HG03520 (cell line): ENCODE measurements at regions not wholly inside any gene's neighbourhood (a gene's known extent, or its start where the extent isn't known, plus 50 kb on each side); places are given as distances from the start of the nearest gene placed in this dataset.

ENCODE experiments used
- ATAC-seq: cut with Tn5 transposase; IDR thresholded peaks from one replicate; pipeline ENCODE4 v1.9.1; 2021; ENCODE audit warnings: mild to moderate bottlenecking, moderate library complexity; ENCODE audit not compliant: unreplicated experiment

DNA sequence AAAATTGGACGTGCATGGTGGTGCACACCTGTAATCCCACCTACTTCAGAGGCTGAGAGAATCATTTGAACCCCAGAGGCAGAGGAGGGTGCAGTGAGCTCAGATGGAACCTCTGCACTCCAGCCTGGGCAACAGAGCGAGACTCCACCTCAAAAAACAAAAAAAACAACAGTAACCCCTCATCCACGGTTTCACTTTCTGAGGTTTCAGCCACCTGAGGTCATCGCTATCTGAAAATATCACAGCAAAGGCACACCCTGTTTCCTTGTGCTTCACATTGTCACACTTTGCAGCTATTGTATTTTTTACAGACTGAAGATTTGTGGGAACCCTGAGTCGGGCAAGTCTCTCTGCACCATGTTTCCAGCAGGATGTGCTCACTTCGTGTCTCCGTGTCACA, 54.1 kb upstream of the FOXQ1 start:
- ATAC-seq, result no peak

DNA sequence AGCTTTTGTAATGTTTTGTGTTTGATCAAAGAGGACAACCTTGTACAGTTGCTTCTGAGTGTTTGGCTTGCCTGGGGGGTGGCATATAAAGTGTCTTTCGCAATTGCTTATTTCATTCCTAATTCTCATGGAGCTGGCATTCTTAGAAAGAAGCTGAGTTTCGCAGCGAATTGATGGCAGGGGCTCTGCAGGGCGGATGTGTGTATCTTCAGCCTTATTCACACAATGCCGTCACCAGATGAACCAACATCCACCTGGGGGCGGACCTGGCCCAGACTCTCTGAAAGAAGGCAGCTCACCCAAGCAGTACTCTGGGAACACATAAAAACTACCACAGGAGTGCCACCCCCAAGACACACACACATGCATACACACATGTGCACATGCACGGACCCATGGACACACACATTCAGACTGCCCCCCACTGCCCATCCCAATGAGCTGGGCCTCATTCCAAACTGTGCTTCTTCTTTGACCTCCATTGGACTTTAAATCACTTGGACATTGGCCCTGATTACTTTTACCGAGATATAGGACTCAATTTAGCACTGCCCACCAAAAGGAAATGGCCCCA, 55.4 kb upstream of the FOXQ1 start:
- ATAC-seq, result no peak

DNA sequence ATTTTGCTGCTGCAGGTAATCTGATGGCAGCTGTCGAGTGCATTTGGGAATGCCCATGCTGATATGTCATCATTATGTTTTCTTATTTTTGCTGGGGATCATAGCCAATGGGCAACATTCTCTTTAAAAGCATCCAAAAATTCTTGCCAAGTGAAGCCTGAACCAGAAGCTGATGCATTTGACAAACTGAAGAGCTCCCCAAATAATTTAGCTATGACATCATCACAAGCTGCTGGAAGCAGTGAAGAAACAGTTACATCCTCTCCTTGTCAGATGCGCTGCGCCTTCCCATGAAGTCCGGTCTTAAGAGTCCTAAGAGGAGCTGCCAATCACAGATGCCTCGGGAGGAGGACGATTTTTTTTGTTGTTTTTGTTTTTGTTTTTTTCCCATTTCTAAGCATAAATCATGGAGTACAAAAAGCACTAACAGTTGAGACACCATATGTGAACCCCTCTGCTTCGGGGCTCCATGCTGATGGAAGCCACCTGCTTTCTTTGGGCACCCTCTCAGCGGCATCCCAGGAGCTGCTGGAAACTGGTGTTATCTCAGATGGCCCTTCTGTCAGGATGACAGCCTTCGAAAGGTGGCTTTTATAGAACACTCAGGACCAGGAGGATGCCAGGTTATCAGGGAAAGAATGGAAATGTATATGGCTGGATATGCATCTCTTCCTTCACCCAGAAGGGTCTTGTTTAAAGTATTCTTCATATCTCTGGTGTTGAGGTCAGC, 56.1 kb upstream of the FOXQ1 start:
- no peak for ATAC-seq

DNA sequence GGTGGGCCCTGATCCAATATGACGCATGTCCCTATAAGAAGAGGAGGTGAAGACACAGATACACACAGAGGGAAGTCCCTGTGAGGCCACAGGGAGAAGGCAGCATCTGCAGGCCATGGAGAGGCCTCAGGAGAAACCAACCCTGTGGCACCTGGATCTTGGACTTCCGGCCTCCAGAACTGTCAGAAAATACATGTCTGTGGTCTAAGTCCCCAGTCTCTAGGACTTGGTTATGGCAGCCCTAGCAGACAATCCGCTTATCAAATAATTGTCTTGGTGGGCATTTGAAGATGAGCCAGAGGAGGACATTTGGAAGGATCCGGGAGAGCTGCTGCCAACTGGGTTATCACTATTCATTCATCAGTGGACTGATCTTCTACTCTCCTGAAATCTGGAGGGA, 57.6 kb upstream of the FOXQ1 start:
- no peak for ATAC-seq

DNA sequence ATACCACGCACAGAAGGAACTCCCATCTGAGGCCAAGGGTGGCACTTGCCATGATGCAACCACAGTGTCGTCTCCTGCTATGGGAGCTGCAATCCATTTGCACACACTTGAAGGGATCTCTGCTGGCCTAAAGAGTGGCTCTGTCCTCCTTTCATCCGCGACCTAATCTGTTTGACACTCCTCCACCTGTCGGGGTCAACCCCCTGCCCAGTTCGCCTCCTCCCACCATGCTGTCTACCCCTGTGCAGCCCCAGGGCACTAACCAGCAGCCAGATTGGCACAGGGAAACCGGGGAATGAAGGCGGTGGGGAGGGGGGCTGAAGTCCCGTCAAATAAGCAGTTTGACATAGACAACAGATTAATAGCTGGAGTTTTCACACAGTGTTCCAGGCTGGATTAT, 58.1 kb upstream of the FOXQ1 start:
- ATAC-seq, result no peak

DNA sequence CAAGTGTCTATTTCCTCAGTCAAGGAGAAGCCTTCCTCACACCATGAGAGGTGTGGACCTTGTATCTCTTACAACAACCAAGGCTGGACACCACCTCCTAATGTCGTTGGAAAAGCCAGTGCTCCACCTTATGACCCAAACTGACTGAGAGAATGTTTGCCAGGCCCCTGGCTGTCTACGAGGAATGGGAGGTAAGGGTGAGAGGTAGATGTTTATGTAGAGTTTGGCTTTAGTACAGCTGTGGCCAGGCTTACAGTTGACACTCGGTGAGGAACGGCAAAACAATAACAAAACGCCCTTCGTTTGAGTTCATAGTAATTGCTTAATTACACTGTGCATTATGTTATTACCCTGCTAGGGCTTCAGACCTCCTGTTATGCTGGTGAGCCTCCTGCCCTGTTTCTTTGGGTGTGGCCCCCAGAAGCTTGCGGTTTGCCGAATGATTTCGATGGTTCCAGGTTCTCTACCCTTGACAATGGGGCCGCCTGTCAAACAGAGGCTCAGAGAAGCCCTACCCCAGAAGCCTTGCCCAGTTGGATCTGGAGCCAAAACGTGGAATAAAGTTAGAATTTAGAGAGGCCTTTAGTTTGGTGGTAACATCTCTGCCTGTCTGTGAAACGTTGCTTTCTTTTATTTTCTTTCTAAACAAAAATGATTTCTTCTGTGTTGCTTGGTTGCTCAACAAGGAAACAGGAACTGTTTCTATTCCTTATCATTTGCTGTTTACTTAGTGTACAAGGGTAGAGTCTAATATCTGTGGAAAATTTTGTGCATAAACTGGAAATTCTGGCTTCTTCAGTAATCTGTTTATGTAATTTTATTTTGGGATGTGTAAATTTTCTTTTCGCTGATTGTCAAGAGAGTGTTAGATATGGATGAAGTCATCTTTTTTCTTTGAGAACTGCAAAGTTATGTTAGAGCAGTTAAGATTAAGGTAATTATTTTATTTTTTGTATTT, 60.4 kb upstream of the FOXQ1 start:
- ATAC-seq, result no peak

DNA sequence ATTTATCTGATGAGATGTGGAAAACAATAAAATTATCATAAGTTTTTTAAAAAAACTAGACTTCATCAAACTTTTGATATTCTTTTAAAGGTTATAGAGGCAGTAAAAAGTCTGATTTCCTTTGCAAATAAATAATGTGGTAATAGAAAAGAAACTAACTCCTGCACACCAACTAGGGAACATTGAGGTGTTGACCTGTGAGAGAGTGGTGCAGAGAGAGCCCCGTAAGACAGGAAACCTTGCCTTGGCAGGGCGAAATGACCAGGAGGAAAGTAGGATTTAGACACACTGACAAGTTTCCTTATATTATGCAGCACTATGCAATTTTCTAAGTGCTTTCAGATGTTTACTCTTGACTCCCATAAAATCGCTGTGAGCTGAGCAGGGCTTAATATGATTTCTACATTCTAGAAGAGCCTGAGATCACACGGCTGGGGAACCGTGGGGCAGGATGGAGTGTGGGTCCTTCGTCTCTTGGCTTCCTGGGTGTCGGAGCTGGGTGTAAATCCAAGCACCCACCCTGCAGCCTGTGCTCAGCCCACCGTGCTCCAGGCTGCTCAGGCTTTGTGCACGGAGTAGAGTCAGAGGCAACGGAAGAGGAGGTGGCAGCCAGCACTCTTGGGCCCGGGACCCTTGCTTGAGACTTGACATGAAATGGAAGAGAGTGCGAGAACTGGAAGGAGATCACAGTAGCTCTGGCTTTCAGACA, 61.3 kb upstream of the FOXQ1 start:
- ATAC-seq, result no peak

DNA sequence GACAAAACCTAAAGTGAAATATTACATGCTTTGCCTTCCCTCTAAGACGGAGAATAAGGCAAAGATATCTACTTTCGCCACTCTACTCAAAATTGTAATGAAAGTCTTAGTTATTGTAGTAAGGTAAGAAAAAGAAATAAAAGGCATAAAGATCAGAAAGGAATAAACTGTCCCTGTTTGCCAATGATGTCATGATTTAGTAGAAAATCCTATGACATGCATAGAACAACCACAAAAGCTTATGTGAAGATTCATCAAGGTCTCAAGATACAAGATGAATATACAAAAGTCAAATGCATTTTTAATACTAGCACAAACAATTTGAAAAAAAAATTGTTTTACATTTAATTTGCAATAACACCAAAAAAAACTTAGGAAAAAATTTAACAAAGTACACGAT, 64.0 kb upstream of the FOXQ1 start:
- no peak for ATAC-seq

DNA sequence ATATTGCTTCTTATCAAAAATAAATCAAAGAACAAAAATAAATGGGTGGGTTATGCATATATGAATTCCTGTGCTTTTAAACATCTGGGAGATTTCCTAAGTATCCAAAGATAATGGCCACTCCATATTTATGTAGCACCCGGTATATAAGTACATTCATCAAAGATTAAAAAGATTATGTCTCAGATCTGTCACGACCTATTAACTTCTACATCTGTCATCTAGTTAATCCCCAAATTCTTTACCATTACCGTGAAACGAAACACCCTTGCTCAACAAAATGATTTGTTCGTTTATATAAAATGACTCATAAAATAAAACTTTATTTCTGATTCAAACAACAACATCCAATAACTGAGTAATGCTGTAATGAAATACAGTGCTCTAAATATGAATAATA, 64.8 kb upstream of the FOXQ1 start:
- no peak for ATAC-seq

DNA sequence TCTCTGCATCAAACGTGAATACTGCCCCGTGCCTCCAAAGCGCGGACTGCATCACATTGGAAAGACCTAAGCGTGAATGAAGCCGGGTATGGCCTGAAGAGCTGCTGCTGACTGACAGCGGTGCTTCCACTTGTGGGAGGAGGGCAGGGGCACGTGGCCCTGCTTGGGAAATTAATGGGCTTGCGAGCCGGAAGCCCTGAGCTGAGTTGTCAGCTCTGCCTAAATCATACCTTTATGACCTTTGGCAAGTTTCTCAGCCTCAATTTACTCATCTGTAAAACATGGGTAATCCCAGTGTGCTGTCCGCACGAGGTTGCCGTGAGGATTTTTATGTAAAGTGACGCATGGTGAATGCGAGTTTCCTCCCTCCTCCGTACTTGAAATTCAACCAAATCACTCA, 67.0 kb upstream of the FOXQ1 start:
- ATAC-seq, result no peak

DNA sequence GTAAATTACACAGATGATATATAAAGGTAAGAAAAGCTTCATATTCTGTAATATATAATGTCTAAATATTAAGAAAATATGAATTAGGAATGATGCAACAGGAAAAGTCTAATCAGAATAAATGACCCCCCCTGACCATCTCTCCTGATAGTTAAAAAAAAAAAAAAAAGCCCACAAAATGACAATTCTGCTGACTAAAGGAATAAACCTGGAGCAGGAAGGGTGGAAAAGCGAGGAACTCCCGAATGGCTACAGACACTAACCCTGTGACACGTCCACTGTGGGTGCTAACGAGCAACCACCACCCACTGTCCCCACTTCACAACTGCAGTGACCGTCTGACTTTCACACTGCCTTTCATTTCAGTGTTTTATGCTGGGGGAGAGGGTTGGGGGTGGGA, 67.6 kb upstream of the FOXQ1 start:
- no peak for ATAC-seq

DNA sequence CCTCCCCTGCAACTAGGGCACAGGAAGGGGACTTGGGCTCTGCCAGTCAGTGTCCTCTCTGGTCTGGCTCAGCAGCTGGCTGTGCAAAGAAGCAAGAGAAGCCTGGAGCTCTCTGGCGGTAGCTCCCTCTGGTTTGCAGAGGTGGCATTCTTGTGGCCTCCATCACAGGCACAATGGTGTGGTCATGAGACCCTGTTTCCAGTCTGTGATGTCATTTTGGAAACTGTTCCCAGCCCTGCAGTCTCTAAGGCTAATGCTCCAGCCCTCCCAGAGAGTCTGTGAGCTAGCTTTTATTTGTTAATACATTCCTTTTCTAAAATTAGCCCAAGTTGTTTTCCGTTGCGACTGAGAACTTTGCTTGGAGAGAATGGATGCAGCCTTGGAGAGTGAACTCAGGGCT, 69.5 kb upstream of the FOXQ1 start:
- ATAC-seq, result no peak

DNA sequence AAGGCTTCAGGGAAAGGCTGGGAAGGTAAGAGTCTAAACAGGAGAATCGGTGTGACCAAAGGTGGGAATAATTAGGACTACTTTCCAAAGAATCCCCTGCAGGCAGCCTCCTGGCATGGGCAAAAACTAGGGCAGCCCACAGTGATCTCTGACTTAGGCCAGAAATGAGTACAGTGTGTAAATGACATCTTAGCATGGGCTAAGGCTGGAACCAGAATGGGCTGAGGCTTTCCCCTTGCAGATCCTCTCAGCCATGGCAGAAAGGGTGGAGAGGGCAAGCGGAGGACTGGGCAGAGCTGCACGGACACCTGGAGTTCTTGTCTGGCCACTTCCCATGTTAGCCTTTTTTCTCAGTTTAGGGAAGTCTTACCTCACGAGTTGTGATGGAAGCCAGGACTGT, 69.9 kb upstream of the FOXQ1 start:
- ATAC-seq, result no peak

DNA sequence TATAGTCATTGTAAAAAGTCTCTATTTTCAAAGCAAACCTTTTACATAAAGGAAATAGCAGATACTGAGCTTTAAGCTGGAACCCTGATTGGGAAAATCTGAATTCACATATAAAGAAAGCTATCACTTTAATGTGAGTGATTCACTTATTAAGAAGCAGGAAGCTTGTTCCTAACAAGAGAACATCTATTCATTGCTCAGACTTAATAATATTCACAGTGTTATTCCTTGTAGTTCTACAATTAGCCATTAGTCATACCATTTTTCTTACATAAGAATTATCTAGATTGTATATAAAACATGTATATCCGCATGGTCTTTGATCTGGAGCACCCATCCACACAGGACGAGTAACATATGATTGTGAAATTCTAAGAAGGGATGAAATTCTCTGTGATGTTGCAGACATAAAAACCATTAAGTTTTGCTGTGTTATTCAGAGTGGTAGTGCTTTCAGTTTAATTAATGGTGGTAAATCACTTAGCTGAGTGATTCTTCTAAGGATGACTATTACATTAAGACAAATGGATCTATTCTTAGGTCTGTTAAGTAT, 71.1 kb upstream of the FOXQ1 start:
- no peak for ATAC-seq

DNA sequence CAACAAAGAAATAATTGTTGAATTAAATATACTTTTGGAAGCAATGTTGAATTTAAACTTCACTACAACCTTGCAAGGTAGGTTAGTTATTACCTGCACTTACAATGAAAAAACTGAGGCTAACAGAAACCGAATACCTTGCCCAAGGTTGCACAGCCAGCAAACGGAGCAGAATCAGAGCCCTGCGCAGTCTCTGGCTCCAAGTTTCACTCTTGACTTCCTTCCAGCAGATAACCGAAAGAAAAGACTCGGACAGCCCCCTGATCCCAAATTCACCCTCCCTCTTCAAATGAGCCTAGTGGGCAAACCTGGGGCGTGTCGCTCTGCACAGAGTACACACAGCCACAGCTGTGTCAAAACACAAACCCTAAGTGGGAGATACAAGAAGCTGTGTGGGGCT, 72.1 kb upstream of the FOXQ1 start:
- no peak for ATAC-seq

DNA sequence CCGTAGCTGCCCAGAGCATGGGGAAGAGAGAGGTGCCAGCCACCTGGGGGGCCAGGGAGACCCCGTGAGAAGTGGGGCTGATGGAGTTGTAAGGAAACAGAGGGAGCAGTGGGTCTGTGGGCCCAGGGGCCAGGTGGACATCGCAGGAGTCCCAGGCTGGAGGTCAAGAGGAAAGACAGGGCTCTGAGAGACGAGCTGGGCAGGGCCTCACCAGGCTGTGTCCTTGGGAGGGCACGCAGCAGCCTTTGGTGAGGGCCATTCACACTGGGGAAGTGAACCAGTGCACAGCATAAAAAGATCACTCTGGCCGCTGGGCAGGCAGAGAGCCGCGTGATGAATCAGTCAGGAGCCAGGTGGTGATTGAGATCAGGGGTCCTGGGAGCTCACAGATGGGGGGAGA, 73.9 kb upstream of the FOXQ1 start:
- no peak for ATAC-seq

DNA sequence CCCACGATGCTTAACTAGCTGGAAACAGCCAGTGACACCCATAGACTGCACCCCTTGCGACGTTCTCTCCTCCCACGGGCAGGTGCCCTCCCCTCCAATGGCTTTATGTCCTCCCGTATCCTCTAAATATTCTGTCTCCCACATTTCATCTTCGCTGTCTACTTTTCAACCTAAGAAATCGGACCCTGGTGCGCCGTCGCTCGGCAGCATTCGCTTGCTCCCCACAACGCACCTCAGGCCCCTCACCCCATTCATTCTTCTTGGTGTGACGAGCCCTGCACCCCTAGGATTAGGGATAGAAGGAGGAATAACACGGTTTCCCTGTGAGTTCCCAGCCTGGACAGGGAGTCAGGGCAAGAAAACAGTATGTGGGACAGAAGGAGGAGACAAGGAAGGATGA, 74.3 kb upstream of the FOXQ1 start:
- no peak for ATAC-seq

DNA sequence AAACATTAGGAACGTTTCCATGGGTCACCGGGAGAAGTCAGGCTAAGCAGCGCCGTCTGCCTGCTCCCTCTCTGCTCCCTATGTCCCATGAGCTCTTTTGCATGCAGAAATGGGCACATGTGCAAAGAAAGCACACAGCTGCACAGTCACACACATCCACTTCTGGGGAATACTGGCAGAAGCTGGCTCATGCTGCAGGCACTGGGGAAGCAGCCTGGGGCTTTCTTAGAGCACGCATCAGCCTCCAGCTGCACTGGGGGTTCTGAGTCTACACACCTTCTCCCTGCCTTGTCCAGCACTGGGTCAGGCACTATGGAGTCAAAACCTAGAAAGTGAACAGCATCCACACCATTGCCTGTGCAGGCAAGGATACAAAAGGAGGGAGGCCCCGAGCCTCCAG, 76.1 kb upstream of the FOXQ1 start:
- ATAC-seq, result no peak

DNA sequence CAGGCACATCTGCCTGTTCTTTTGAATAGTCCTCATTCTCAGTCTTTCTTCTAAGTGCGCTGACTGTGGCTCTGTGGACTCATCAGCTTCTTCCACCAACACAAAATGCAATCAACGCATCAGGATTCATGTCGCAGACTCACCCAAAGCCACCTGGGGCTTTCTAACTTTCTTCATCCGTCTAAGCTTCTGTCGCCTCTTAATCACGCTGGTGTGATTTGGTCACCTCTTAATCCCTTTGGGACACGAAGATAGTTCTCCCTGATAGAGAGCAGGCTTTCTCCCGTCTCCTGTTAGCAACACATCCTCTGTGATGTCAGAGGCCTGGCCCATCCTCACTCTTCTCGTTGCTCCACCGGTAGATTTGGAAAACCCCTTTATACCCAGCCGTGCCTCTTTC, 78.0 kb upstream of the FOXQ1 start:
- ATAC-seq, result no peak

DNA sequence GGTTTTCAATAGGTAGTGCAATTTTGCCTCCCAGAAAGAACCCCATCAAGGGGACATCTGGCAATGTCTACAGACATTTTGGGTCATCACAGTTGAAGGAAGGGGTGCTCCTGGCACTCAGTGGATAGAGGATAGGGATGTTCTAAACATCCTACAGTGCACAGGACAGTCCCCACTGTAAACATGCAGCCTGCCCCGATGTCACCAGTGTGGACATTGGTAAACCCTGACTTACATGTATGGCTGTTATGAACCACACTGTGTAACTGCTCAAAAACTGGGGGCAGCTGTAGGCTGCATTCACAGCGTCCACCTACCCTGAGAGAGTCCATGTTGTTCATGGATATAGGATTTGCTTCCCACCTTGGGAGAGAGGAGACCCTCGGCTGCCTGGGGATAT, 79.3 kb upstream of the FOXQ1 start:
- no peak for ATAC-seq

DNA sequence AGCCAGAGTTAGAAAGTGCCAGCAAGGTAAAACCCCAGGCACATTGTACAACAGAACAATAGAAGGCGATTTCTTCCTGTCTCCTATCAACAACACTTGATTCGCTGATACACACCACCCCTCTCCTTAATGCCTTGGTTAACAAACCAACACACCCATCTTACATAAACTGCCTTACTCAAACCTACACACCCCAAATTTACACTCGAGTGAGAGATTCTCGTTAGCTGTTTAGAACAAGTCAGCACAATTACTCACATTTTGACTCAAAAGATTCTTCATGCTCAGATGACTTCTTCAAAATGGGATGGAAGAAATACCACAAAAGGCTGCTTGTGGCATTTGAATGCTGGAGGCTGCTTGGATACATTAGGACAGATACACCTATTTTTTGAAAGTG, 80.0 kb upstream of the FOXQ1 start:
- no peak for ATAC-seq
